Medulla oblongata (tissue), 1 donor: ENCODE measurements at regions not wholly inside any gene's neighbourhood (a gene's known extent, or its start where the extent isn't known, plus 50 kb on each side); places are given as distances from the start of the nearest gene placed in this dataset.

ENCODE experiments used
- DNase-seq: peaks from one replicate; pipeline ENCODE4 v3.0.0-alpha.2; 2015; ENCODE audit errors: extremely low spot score

DNA sequence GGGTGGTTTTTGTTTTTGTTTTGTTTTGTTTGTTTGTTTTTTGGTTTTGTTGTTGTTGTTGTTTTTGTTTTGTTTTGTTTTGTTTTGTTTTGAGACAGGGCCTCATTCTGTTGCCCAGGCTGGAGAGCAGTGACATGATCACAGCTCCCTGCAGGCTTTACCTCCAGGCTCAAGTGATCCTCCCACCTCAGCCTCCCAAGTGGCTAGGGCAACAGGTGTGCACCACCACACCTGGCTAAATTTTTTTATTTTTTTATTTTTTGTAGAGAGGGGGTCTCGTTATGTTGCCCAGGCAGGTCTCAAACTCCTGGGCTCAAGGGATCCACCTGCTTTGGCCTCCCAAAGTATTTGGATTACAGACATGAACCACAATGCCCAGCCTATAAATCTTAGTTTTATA is 115.9 kb upstream of the NFE2L3 start:
- no peak for DNase-seq

DNA sequence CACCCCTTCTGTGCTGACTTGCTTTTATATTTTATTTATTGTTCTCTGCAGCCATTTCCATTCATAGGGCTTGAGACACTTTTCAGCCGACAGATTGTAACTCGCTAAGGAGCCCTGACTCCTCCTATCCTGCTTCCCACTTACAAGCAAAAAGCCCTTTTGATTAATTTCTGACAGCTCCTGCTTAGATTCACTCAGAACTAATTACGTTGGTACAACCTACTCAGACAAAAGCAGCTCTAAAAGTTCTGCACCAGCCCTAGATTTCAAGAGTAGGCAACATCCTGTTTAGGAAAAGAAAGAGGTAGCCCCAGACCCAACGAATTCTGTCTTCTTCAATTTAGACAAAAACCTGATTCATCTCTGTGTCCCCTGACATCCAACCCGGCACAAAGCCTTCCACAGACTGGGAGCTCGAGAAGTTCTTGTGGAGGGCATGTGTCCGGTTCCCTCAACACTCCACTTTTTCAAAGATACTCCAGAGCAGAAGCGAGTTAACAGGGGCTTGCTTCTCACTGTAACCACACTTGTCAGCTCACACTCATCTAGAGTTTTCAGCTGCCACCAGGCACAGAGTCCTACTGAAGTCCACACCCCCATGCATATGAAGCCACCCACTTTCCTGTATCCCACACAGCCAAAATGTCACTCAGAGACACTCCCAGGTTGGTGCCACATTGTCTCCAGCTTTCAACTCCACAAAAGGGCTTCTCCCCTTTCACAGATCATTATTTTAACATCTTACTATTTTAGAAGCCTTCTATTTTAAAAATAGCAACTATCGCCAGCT is 113.6 kb upstream of the NFE2L3 start:
- DNase-seq: no peak

DNA sequence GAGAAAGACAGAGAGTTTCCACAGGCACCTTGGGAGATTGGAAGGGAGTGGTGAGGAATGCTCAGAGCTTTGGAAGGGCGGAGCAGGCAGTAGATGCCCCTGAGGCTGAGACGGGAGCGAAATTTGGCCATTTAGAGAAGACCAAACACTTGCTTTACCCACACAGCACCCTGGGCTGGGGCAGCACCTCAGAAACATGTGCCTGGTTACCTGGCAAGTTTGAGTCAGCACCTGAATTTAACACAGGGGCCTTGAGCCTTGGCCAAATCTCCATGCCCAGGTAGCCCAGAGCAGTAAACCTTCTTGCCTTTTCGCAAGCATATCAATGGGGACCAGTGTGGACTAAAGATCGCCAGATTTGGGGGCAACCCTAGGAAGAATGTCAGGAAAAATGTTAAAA is 111.9 kb upstream of the NFE2L3 start:
- DNase-seq: no peak

DNA sequence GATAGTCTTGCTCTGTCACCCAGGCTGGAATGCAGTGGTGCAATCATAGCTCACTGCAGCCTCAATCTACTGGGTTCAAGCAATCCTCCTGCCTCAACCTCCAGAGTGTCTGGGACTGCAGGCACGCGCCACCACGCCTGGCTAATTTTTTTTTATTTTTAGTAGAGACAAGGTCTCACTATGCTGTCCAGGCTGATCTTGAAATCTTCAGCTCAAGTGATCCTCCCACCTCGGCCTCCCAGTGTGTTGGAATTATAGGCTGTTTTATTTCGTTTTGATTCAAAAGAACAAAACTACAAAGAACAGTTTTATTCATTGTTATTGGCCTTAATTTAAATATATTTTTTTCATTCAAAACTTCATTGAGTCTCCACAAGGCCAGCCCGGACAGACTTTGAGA is 109.8 kb upstream of the NFE2L3 start:
- DNase-seq: no peak

DNA sequence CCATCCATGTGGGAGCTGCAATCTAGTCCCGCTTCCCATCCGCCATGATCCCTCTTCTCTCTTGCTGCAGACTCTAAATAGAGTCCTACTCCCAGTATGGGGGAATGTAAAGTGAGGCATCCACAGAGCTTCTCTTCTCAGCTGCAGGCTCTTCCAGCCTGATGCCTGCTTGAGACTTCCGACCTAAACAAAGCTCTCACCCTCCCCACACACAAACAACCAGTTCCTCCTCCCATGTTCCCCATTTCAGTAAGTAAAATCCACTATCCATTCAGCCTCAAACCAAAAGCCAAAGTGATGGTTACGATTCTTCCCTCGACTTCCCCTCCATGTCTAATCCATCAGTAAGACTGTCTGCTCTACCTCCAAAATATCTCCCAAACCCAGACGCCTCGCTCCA is 108.2 kb upstream of the NFE2L3 start:
- no peak for DNase-seq

DNA sequence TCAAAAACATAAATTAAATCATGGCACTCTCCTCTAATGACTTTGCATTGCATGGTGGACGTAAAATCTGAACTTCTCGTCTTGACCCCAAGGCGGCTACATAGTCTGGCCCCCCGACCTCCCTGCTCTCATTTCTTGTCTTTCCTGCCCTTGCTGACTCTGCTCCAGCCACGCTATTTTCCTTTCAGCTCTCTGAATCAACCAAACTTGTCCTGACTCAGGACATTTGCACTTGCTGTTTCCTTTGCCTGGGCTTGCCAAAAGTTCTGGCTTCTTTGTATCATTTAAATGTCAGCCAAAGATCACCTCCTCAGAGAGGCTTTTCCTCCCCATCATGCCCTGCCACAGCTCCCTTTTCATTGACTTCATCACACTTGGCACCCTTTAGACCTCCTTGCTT is 107.7 kb upstream of the NFE2L3 start:
- DNase-seq: no peak

DNA sequence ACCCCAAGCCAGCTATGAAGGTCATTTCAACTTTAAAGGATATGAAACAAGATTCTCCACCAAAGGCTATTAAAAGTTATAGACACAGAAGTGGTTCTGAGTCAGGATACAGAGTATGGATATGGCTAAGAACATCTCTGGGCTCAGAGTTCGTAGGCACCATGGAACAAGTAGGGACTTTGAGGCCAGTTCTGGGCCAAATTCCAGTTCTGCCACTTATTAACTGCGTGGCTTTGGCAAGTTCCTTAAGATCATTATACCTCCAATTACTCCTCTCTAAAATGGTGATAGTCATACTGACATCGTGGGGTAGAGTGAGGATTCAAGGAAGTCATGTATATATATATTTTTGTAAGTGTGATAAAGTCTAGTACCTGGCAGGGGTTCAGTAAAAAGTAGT is 105.8 kb upstream of the NFE2L3 start:
- no peak for DNase-seq

DNA sequence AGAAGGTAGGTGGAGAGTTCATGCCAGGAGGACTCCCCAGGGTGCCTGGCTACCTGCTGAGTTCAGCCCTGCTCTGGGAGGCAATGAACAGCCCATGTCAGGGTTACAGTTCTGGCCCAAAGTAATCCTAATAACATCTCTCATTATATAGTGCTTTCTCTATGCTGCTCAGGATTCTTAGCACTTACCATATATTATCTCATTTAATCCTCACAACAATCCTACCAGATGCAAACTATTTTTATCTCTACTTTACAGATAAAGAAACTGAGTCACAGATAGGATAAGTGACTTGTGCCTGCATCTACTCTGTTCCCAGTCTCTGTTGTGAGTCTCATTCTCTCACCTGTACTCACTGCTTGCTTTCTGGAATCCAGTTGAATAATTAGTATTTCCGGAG is 105.1 kb upstream of the NFE2L3 start:
- DNase-seq: no peak

DNA sequence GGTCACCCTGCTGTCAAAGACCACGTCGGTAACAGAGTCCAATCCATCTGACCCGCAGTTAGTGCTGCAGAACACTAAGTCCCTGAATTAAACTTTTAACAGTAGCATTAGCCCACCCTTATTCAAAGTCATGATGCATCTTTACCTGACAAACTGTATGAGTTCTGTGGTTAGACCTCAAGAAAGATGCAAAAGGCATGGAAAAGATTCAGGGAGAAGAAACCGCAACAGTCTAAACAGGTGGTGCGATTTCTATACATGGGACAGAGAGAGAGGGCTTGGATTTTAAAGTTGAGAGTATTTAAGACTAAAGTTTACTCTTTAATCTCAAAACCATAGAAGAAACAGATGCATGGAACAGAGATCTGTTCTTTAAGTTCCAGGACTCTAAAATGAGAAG is 103.3 kb upstream of the NFE2L3 start:
- DNase-seq: no peak

DNA sequence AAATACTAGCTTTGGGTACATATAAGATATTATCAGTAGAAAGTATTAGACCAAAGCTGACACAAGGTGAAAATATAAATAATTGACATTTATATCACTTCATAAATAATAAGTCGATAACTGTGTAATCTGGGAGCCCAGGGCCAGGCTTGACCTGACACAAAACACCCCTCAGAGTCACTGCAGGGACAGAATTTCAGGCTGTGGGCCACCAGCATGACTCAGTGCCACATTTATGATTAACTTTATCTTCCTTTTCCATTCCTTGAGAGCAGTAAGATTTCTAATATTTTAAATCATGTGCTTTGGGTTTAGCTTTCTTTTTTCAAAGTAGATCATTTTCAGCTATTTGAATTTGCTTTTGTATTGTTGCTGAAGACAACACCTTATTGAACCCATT is 102.9 kb upstream of the NFE2L3 start:
- DNase-seq: no peak

DNA sequence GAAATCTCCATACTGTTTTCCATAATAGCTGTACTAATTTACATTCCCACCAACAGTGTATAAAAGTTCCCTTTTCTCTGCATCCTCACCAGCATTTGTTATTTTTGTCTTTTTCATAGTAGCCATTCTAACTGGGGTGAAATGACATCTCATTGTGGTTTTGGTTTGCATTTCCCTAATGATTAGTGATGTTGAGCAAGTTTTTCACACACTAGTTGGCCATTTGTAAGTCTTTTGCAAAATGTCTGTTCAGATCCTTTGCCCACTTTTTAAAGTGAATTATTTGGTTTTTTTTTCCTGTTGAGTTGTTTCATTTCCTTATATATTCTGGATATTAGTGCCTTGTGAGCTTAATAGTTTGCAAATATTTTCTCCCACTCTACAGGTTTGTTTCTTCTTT is 101.0 kb upstream of the NFE2L3 start:
- DNase-seq: no peak

DNA sequence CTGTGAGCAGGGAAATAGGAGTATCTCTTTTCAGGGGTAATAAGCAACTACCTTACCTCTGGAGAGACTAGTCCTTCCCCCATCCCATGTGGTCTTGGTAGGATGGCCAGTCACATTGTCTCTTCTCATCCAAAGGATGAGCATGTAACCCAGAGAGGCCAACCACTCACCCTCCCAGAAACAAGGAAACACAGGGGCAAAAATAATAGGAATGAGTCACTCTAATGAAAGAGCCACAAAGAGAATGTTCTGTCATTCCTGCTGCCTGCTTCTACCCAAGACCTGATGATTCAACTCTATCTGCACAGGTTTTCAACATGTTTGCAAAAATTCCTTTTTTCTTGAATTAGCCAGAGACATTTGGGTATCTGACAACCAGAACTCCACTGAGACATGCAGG is 99.3 kb upstream of the NFE2L3 start:
- no peak for DNase-seq

DNA sequence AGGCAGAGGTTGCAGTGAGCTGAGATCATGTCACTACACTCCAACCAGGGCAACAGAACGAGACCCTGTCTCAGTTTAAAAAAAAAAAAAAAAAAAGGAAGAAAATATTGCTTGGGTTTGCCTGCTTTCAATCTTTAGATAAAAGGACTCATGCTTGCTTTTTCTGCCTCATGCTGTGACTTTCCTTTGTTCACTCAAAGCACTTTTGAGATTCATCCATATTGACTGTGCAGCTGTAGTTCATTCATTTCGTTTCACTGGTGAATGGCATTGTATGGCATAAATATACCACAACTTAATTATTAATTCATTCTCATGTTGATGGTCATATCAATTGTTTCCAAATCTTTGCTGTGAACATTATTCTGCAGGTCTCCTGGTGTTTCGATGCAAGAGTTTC is 97.6 kb upstream of the NFE2L3 start:
- DNase-seq: no peak

DNA sequence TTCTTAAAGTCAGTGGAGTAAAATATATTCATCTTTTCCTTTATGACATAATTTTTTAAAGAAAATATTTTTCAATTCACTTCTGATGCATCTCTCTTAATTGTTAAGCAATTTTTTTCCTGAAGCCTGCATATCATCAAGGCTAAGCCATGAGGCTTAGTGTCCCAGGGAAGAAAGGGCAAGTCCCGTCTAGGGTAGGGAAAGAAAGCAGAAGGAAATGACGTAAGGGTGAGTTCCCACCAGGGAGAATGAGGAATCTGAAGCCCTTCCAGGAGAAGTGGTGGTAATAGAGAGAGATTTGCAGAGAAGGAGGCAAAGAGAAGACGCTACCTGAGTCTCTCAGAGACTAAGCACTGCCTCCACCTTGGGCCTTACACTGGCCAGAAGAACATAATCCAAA is 96.8 kb upstream of the NFE2L3 start:
- DNase-seq: no peak

DNA sequence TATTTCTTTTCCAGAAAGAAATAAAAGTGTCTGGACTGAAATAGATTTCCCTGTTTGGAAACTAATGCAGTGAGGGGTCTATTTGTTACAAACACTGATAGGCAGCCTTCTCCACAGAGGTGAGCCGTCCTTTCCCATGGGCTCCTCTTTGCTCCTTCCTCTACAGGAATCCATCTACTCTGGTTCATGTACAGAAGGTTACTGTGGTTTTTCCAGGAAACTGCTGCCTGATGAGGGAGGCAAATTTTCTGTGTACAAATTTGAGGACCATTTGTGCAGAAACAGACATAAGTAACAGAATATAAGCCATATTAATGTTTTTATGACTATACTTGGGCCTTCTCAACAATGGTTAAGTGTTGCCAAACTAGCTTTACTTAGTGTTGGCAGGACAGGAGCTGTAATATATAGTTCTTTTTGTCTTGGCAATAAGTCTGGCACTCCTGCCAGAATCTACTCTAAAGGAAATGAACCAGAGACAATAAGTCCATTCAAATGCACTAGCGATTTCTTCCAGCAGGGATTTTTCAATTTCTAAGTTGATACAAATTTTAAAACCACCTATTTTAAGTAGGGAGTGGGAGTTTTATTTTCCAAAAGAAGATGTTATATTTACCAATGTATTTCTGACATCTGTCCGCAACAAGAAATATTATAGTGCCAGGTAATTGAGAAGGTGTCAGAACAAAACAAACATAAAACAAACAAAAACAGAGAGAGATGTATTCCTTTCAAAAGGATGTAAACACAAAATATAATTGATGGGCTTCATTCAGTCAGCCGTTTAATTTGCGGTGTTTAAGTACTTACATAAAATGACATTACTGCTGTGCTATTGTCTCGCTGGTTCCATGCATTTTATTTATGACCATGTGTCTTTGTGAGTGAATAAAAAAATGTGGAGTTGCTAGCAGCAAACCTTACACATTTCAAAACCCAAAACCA is 91.0 kb upstream of the NFE2L3 start:
- DNase-seq: no peak

DNA sequence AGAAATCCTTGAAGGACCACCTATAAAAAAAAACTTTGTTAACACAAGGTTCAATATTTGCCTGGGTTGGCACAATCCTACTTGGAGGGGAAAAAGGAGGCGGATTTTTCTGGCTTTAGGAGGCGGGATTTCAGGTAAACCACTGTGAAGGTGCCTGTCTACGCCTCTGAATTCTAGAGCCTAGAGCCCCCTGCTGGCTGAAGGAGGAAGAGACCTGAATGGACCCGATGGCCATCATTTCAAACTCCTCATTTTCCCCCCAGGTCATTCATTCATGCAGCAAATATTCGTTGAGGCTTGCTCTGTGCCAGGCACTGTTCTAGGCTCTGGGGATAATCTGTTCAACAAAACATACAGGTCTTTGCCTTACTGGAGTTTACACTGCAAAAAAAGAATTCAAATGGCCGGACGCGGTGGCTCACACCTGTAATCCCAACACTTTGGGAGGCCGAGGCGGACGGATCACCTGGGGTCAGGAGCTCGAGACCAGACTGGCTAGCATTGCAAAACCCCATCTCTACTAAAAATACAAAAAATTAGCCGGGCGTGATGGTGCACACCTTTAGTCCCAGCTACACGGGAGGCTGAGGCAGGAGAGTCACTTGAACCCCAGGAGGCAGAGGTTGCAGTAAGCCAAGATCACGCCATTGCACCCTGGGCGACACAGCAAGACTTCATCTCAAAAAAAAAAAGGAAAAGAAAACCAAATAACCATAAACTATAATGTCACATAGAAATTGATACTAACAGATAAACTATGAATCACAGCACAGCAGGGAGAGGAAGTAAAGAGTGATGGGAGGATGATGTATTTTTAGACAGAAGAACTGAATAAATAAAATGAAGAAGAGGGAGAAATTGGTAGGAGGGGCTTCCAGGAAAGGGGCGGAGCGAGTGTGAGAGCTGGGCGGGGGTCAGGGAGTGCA is 90.1 kb upstream of the NFE2L3 start:
- peak; percentile 45 for DNase-seq

DNA sequence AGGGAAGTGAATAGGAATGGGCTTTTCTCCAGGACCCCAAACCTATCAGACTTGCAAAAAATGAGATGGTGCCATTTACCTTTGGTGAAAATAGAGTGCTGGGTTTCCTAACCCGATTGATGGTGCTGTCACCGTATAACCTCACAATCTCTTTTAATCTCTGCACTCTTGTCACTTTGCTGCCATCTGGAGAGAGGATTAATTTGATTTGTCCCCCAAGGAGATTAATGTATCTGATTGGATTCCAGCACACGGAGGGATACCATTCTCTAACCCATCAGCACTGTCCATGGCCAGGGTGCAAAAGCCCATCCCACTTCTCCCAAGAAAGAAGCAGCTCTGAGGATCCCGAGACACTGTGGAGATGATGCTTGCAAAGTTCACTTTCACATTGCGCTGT is 86.3 kb upstream of the NFE2L3 start:
- DNase-seq: no peak

DNA sequence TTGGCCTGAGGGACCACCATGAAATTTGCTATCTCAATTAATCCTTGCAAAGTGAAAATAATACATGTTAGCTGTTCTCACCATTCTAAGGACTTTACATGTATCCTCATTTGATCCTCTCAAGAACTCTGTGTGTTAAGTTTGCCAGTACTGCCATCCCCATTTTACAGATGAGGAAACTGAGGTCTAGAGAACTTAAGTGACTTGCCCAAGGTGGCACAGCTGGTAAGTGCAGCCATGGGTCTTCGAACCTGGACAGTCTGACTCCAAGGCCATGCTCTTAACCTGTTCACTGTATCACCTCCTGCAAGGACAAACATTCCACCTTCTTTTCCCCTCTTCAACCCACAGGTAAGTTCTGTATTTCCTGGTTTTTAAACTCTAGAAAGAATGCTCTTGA is 85.3 kb upstream of the NFE2L3 start:
- no peak for DNase-seq

DNA sequence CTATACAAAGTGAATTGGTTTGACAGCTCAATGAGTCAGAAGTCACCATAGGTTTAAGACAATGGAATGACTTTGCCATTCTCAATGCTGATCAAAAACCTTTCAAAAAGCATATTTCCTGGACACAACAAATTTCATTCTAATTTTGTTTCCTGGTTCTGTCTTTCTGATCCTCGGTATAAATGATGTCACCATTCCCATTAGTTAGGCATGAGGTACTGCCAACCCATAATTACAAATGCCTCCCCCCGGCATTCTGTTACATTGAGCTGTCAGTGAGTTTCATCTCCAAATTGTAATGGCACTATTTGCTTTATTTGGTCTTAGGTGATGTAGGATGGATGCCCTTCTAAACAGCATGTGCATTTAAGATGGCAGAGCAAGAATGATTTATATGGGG is 81.7 kb upstream of the NFE2L3 start:
- no peak for DNase-seq

DNA sequence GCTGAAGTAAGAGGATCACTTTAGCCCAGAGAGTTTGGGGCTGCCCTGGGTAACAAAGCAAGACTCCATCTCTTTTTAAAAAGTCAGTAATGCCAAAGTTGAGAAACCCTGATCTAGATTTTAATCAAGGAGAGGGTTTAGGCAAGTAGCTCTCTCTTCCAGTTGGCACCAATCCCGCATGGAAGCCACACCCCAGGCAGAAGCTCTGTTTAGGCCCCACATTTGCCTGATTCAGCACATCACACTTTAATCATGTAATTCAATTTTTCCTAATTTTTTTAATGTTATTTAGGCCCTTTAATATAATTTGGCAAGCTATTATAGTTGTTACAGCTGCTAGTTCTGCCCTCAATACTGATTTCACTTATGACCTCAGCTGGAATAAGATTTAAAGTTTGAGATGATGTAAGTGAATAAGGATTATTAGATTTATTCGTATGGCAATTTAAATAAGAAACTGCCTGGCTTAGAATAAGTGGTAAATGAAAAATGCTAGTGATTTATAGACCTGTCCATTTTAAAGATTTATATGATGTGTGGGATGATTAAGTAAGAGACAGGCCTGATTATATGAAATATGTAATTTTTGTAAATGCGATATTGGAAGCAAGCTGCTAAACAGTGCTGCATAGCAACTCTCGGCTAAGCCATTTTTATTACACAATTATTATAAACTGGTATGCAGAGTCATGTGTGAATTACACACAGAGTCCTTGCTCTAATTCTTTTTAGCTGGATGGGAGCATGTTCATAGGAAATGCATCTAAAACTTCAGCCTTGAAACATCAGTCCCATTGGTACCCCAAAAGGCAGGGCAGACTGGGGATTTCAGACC is 80.2 kb upstream of the NFE2L3 start:
- DNase-seq: no peak

DNA sequence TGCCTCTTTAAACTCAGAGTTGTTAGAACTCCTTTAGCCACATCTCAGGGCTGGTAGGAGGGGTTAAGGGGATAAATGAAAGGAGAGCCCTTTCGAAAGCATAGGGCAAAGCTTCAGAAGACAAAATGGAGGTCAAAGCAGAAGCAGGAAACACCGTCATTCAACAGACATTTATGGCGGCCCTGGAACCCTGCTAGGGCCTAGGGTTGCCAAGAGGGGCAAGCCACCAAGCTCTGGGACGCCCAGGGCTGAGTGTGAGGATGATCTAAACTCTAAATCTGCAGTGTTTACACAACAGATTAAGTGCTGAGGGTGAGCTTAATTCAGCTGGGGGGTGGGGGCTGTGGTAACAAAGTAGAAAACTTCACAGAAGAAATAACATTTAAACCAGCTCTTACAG is 79.0 kb upstream of the NFE2L3 start:
- DNase-seq: no peak
